DND-41 (cell line): ENCODE measurements at regions not wholly inside any gene's neighbourhood (a gene's known extent, or its start where the extent isn't known, plus 50 kb on each side); places are given as distances from the start of the nearest gene placed in this dataset.

ENCODE experiments used
- CTCF ChIP-seq: IDR thresholded peaks from 2 replicates; pipeline ENCODE4 v1.5.1; 2012; ENCODE audit warnings: borderline replicate concordance, low read length, moderate library complexity, mild to moderate bottlenecking; ENCODE audit not compliant: poor library complexity, severe bottlenecking; ENCODE audit errors: extremely low read depth
- EZH2 ChIP-seq: IDR thresholded peaks from 3 replicates; pipeline ENCODE4 v1.6.1; 2012; ENCODE audit warnings: borderline replicate concordance, low read depth, mild to moderate bottlenecking, moderate library complexity, low read length, inconsistent platforms; ENCODE audit not compliant: severe bottlenecking

- no peak for TF ChIP-seq CTCF
- TF ChIP-seq EZH2 = no peak
Observed at GRCh38 chr1:36579039-36579438, 96.3 kb upstream of the CSF3R start.
